ENCODE measurements at regions not wholly inside any gene's neighbourhood (a gene's known extent, or its start where the extent isn't known, plus 50 kb on each side); places are given as distances from the start of the nearest gene placed in this dataset.
A peak's percentile ranks its signal among the peaks of the same experiment; 100 is the strongest.

- FAIRE-seq = no peak
- TF ChIP-seq SPI1 (IDR thresholded peaks at IDR 0.05; ENCODE audit: low read depth, low read length) = no peak
- TF ChIP-seq POU2F2 (IDR thresholded peaks at IDR 0.05; ENCODE audit: low read depth, low read length) = no peak
- TF ChIP-seq POLR2A (IDR thresholded peaks at IDR 0.05; ENCODE audit: low read depth, low read length) = no peak
- no peak for TF ChIP-seq TAF1 (IDR thresholded peaks at IDR 0.05; ENCODE audit: low read depth, low read length)
These were observed 165.5 kb upstream of the NTM start for GRCh38 chr11:131204765-131205380.

GRCh38 chr11:131206671-131207070 is 163.7 kb upstream of the NTM start:
- no peak for TF ChIP-seq TAF1 (IDR thresholded peaks at IDR 0.05; ENCODE audit: low read depth, low read length)
- TF ChIP-seq POLR2AphosphoS5 (IDR thresholded peaks at IDR 0.05; ENCODE audit: low read depth, low read length) = no peak
- no peak for TF ChIP-seq PAX5 (IDR thresholded peaks at IDR 0.05; ENCODE audit: insufficient read depth, low read length, severe bottlenecking)
- TF ChIP-seq POU2F2 (IDR thresholded peaks at IDR 0.05; ENCODE audit: low read depth, low read length) = no peak
- no peak for TF ChIP-seq SPI1 (IDR thresholded peaks at IDR 0.05; ENCODE audit: low read depth, low read length)
- no peak for TF ChIP-seq POLR2A (IDR thresholded peaks at IDR 0.05; ENCODE audit: low read depth, low read length)
- FAIRE-seq (no peak), DNase-seq (ENCODE audit: insufficient read length, low spot score) (no peak)

More at GRCh38 chr11:131204765-131205380, 165.5 kb upstream of the NTM start:
- no peak for DNase-seq (ENCODE audit: insufficient read length, low spot score)

- no peak for TF ChIP-seq SPI1 (IDR thresholded peaks at IDR 0.05; ENCODE audit: low read depth, low read length)
- TF ChIP-seq POU2F2 (IDR thresholded peaks at IDR 0.05; ENCODE audit: low read depth, low read length) = no peak
- TF ChIP-seq POLR2AphosphoS5 (IDR thresholded peaks at IDR 0.05; ENCODE audit: low read depth, low read length) = no peak
- no peak for TF ChIP-seq POLR2A (IDR thresholded peaks at IDR 0.05; ENCODE audit: low read depth, low read length)
- no peak for TF ChIP-seq TAF1 (IDR thresholded peaks at IDR 0.05; ENCODE audit: low read depth, low read length)
- TF ChIP-seq PAX5 (IDR thresholded peaks at IDR 0.05; ENCODE audit: insufficient read depth, low read length, severe bottlenecking) = no peak
- FAIRE-seq = no peak
These were observed 162.5 kb upstream of the NTM start for GRCh38 chr11:131207901-131208300.

GRCh38 chr11:131217313-131218310 is 152.8 kb upstream of the NTM start:
- DNase-seq (ENCODE audit: insufficient read length, low spot score) (no peak), FAIRE-seq (peak; percentile 26)
- TF ChIP-seq TAF1 (IDR thresholded peaks at IDR 0.05; ENCODE audit: low read depth, low read length) (no peak), POU2F2 (IDR thresholded peaks at IDR 0.05; ENCODE audit: low read depth, low read length) (no peak), POLR2AphosphoS5 (IDR thresholded peaks at IDR 0.05; ENCODE audit: low read depth, low read length) (no peak), SPI1 (IDR thresholded peaks at IDR 0.05; ENCODE audit: low read depth, low read length) (no peak), POLR2A (IDR thresholded peaks at IDR 0.05; ENCODE audit: low read depth, low read length) (no peak), PAX5 (IDR thresholded peaks at IDR 0.05; ENCODE audit: insufficient read depth, low read length, severe bottlenecking) (no peak)

More at GRCh38 chr11:131207901-131208300, 162.5 kb upstream of the NTM start:
- no peak for DNase-seq (ENCODE audit: insufficient read length, low spot score)

GRCh38 chr11:131218542-131218941 is 151.9 kb upstream of the NTM start:
- no peak for FAIRE-seq
- TF ChIP-seq POLR2AphosphoS5 (IDR thresholded peaks at IDR 0.05; ENCODE audit: low read depth, low read length) (no peak), TAF1 (IDR thresholded peaks at IDR 0.05; ENCODE audit: low read depth, low read length) (no peak), SPI1 (IDR thresholded peaks at IDR 0.05; ENCODE audit: low read depth, low read length) (no peak), POLR2A (IDR thresholded peaks at IDR 0.05; ENCODE audit: low read depth, low read length) (no peak), PAX5 (IDR thresholded peaks at IDR 0.05; ENCODE audit: insufficient read depth, low read length, severe bottlenecking) (no peak), POU2F2 (IDR thresholded peaks at IDR 0.05; ENCODE audit: low read depth, low read length) (no peak)
- DNase-seq (ENCODE audit: insufficient read length, low spot score) = no peak

GRCh38 chr11:131219646-131220045 is 150.8 kb upstream of the NTM start:
- DNase-seq (ENCODE audit: insufficient read length, low spot score) = no peak
- FAIRE-seq = no peak
- TF ChIP-seq POU2F2 (IDR thresholded peaks at IDR 0.05; ENCODE audit: low read depth, low read length) = no peak

GRCh38 chr11:131223198-131223991 is 147.0 kb upstream of the NTM start:
- FAIRE-seq (no peak), DNase-seq (ENCODE audit: insufficient read length, low spot score) (no peak)

GRCh38 chr11:131228378-131228777 is 142.0 kb upstream of the NTM start:
- FAIRE-seq (no peak), DNase-seq (ENCODE audit: insufficient read length, low spot score) (no peak)
- TF ChIP-seq PAX5 (IDR thresholded peaks at IDR 0.05; ENCODE audit: insufficient read depth, low read length, severe bottlenecking) (no peak), POLR2A (IDR thresholded peaks at IDR 0.05; ENCODE audit: low read depth, low read length) (no peak), POLR2AphosphoS5 (IDR thresholded peaks at IDR 0.05; ENCODE audit: low read depth, low read length) (no peak), POU2F2 (IDR thresholded peaks at IDR 0.05; ENCODE audit: low read depth, low read length) (no peak), TAF1 (IDR thresholded peaks at IDR 0.05; ENCODE audit: low read depth, low read length) (no peak), SPI1 (IDR thresholded peaks at IDR 0.05; ENCODE audit: low read depth, low read length) (no peak)

More at GRCh38 chr11:131223198-131223991, 147.0 kb upstream of the NTM start:
- no peak for TF ChIP-seq TAF1 (IDR thresholded peaks at IDR 0.05; ENCODE audit: low read depth, low read length)
- TF ChIP-seq PAX5 (IDR thresholded peaks at IDR 0.05; ENCODE audit: insufficient read depth, low read length, severe bottlenecking) = no peak
- TF ChIP-seq POLR2AphosphoS5 (IDR thresholded peaks at IDR 0.05; ENCODE audit: low read depth, low read length) = no peak
- no peak for TF ChIP-seq POLR2A (IDR thresholded peaks at IDR 0.05; ENCODE audit: low read depth, low read length)

- DNase-seq (ENCODE audit: insufficient read length, low spot score) (no peak), FAIRE-seq (no peak)
- TF ChIP-seq POLR2A (IDR thresholded peaks at IDR 0.05; ENCODE audit: low read depth, low read length) (no peak), POLR2AphosphoS5 (IDR thresholded peaks at IDR 0.05; ENCODE audit: low read depth, low read length) (no peak), TAF1 (IDR thresholded peaks at IDR 0.05; ENCODE audit: low read depth, low read length) (no peak), PAX5 (IDR thresholded peaks at IDR 0.05; ENCODE audit: insufficient read depth, low read length, severe bottlenecking) (no peak), POU2F2 (IDR thresholded peaks at IDR 0.05; ENCODE audit: low read depth, low read length) (no peak), SPI1 (IDR thresholded peaks at IDR 0.05; ENCODE audit: low read depth, low read length) (no peak)
These were observed 141.2 kb upstream of the NTM start for GRCh38 chr11:131229221-131229620.

Data from GM12891 (cell line).